ES-I3 (cell line): ENCODE measurements at regions not wholly inside any gene's neighbourhood (a gene's known extent, or its start where the extent isn't known, plus 50 kb on each side); places are given as distances from the start of the nearest gene placed in this dataset.

Experiments
- H3K36me3 ChIP-seq: 2 replicates; pipeline ENCODE4 v1.6.1; 2013; ENCODE audit warnings: mild to moderate bottlenecking, low read length, control low read depth, moderate library complexity; ENCODE audit not compliant: insufficient read depth
- H3K4me1 ChIP-seq: 2 replicates; pipeline ENCODE4 v1.6.1; 2013; ENCODE audit warnings: mild to moderate bottlenecking, control low read depth, low read length; ENCODE audit not compliant: insufficient read depth
- H3K9ac ChIP-seq: 2 replicates; pipeline ENCODE4 v1.6.1; 2013; ENCODE audit warnings: low read depth, mild to moderate bottlenecking, low read length, moderate library complexity
- H3K9me3 ChIP-seq: 2 replicates; pipeline ENCODE4 v1.6.1; 2013; ENCODE audit warnings: mild to moderate bottlenecking, low read length, moderate library complexity; ENCODE audit not compliant: control insufficient read depth, insufficient read depth

- H3K36me3 ChIP-seq = no peaks in the 10 kb centered on the region
- no peaks in the 10 kb centered on the region for H3K9me3 ChIP-seq
- H3K9ac ChIP-seq = no peak overlapping the region
- peaks cover 4% of the 10 kb centered on the region; the same call in 1 of the 2 replicates for H3K4me1 ChIP-seq
Measured at GRCh38 chr2:163471947-163472346, 263.9 kb downstream of the FIGN start.

DNA sequence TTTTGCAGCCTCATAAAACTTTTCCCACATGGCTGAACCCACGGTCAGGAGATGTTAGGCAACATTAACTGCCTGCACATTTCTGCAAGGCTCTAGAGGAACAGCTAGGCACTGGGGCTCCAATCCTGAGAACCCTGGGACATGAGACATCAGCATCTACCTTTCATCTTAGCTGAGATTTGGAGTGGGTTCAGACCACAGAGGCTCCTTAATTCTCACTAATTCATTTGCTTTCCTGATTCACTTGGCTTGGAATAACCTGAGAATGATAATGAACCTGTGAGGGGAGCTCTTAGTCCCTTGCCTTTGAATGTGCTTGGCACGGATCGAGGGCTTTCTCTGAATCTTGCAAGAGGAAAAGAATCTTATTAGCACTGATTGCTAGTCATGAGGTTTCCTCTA is 266.2 kb downstream of the FIGN start:
- Histone ChIP-seq H3K9ac (no peak overlapping the region), H3K4me1 (0 out of 2 replicates have a peak, but pooled peaks cover 4% of the 10 kb centered on the region), H3K9me3 (no peaks in the 10 kb centered on the region)

GRCh38 chr2:163467251-163467630 is 268.6 kb downstream of the FIGN start:
- Histone ChIP-seq H3K36me3 (no peaks in the 10 kb centered on the region), H3K4me1 (0 out of 2 replicates have a peak, but pooled peaks cover 4% of the 10 kb centered on the region), H3K9ac (no peak overlapping the region), H3K9me3 (no peaks in the 10 kb centered on the region)

More for the DNA sequence above, 266.2 kb downstream of the FIGN start:
- H3K36me3 ChIP-seq = no peaks in the 10 kb centered on the region

- H3K9ac ChIP-seq = no peak overlapping the region
- H3K9me3 ChIP-seq = no peaks in the 10 kb centered on the region
- H3K4me1 ChIP-seq = 0 out of 2 replicates have a peak, but pooled peaks cover 4% of the 10 kb centered on the region
- no peaks in the 10 kb centered on the region for H3K36me3 ChIP-seq
Measured at GRCh38 chr2:163466331-163467250, 269.2 kb downstream of the FIGN start.

GRCh38 chr2:163465440-163465839 is 270.4 kb downstream of the FIGN start:
- Histone ChIP-seq H3K36me3 (no peaks in the 10 kb centered on the region), H3K4me1 (0 out of 2 replicates have a peak, but pooled peaks cover 4% of the 10 kb centered on the region), H3K9ac (no peak overlapping the region; the same call in 1 of the 2 replicates), H3K9me3 (no peaks in the 10 kb centered on the region)

DNA sequence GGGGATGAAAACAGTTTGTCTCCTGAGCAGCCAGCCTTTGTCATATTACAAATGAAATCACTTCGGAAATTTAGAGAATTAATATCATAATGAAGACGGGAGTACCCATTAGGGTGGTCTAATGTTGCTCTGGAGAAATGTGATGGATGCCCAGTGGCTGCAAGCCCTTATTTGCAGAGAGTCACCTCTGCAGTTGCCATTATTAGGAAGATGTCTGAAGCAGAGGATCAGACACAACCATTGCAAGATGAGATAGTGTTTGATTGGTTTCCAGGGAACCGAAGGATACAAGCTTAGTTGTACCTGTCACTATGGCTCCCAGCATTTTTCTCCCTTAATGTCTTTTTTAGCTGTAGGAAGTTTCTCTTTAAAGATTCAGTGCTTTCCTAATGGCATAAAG is 272.4 kb downstream of the FIGN start:
- Histone ChIP-seq H3K9ac (no peak overlapping the region), H3K36me3 (no peaks in the 10 kb centered on the region), H3K4me1 (no peaks in the 10 kb centered on the region), H3K9me3 (no peaks in the 10 kb centered on the region)

- H3K36me3 ChIP-seq = no peaks in the 10 kb centered on the region
Measured at GRCh38 chr2:163462993-163463392, 272.8 kb downstream of the FIGN start.

DNA sequence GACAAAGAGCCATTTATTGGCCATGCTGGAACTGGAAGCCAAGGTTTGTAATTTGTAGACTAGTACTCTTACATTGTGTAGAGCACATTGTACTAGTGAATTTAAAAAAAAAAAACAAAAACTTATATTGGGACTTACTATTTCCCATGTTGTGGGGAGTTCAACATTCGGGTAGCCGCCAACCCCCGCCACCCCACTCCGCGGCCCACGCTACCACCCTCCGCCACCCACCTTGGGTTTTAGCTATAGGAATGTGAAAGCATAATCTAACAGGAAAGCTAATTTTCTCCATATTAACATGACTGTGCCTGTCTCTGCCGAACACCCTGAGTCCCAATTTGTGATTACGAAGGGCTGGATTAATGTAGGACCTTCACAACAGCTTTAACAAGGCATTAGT is 275.8 kb downstream of the FIGN start:
- no peaks in the 10 kb centered on the region for H3K4me1 ChIP-seq
- H3K9me3 ChIP-seq = no peaks in the 10 kb centered on the region
- H3K9ac ChIP-seq = no peak overlapping the region
- H3K36me3 ChIP-seq = no peaks in the 10 kb centered on the region

More at GRCh38 chr2:163462993-163463392, 272.8 kb downstream of the FIGN start:
- Histone ChIP-seq H3K4me1 (no peaks in the 10 kb centered on the region), H3K9ac (no peak overlapping the region), H3K9me3 (no peaks in the 10 kb centered on the region)

- H3K9ac ChIP-seq = no peak overlapping the region
- no peaks in the 10 kb centered on the region for H3K4me1 ChIP-seq
- H3K9me3 ChIP-seq = no peaks in the 10 kb centered on the region
- H3K36me3 ChIP-seq = no peaks in the 10 kb centered on the region
Measured at GRCh38 chr2:163456953-163457743, 278.7 kb downstream of the FIGN start.

GRCh38 chr2:163455815-163456214 is 280.0 kb downstream of the FIGN start:
- no peaks in the 10 kb centered on the region for H3K4me1 ChIP-seq

GRCh38 chr2:163453920-163454319 is 281.9 kb downstream of the FIGN start:
- H3K9me3 ChIP-seq = no peaks in the 10 kb centered on the region
- H3K9ac ChIP-seq = no peak overlapping the region
- H3K4me1 ChIP-seq = no peaks in the 10 kb centered on the region
- H3K36me3 ChIP-seq = no peaks in the 10 kb centered on the region

More at GRCh38 chr2:163455815-163456214, 280.0 kb downstream of the FIGN start:
- no peaks in the 10 kb centered on the region for H3K9me3 ChIP-seq
- no peak overlapping the region for H3K9ac ChIP-seq
- no peaks in the 10 kb centered on the region for H3K36me3 ChIP-seq

DNA sequence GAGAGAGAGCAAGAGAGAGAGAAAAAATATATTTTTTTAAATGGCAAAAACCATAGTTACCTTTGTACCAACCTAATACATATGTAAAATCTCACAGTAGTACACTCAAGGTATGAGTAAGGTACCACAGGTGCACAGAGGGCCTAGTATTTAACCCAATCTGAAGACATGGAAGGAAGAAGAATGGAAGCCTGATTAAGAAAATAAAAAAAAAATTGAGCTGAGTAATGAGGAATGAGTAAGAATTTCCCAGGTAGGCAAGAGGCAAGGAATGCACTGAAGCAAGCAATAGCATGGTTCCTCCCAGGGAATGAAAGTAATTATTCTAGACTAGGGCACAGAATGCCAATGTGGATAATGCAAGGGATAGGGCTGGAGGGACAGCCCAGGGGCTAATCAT is 294.2 kb downstream of the FIGN start:
- no peaks in the 10 kb centered on the region for H3K9me3 ChIP-seq
- no peaks in the 10 kb centered on the region for H3K4me1 ChIP-seq
- H3K36me3 ChIP-seq = no peaks in the 10 kb centered on the region
- no peak overlapping the region for H3K9ac ChIP-seq

DNA sequence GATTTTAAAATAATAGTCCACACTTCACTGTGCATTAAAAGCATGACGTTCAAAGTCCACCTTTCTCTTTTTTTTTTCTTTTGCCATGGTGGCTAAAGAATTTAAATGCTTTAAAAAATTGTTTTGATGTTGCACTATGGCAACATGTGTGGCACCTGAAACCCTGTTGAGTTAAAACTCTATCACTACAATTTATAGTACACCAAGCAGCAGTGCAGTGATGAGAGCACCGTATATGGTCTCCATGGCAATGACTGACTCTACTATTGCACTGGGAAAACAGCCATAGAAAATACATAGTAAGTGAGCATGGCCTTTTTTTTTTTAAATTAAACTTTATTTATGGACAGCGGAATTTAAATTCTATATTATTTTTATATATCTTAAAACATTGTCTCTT is 298.8 kb downstream of the FIGN start:
- no peaks in the 10 kb centered on the region for H3K36me3 ChIP-seq
- H3K9ac ChIP-seq = no peak overlapping the region
- no peaks in the 10 kb centered on the region for H3K4me1 ChIP-seq
- H3K9me3 ChIP-seq = no peaks in the 10 kb centered on the region

GRCh38 chr2:163428187-163428586 is 307.6 kb downstream of the FIGN start:
- no peaks in the 10 kb centered on the region for H3K9me3 ChIP-seq
- H3K9ac ChIP-seq = no peak overlapping the region
- H3K36me3 ChIP-seq = no peaks in the 10 kb centered on the region
- H3K4me1 ChIP-seq = no peaks in the 10 kb centered on the region
